Lung (tissue), 1 donor: ENCODE measurements at regions not wholly inside any gene's neighbourhood (a gene's known extent, or its start where the extent isn't known, plus 50 kb on each side); places are given as distances from the start of the nearest gene placed in this dataset. TPM values are rescaled to one million over a fixed set of nuclear protein-coding genes. Genes with fewer than 3 reads are reported as not detected.

Experiments used
- small RNA-seq: library from RNA; depleted of rRNA; stranded (forward); fragments of <200 nt; gene quantifications from one replicate; pipeline ENCODE3, GENCODE V24; 2014; ENCODE audit warnings: low replicate concordance

Small RNAs in the stretch of these regions (small RNA-seq; reads per million reads assigned to genes)
- gene COX17P1 = not detected
